ENCODE measurements at regions not wholly inside any gene's neighbourhood (a gene's known extent, or its start where the extent isn't known, plus 50 kb on each side); places are given as distances from the start of the nearest gene placed in this dataset.

DNA sequence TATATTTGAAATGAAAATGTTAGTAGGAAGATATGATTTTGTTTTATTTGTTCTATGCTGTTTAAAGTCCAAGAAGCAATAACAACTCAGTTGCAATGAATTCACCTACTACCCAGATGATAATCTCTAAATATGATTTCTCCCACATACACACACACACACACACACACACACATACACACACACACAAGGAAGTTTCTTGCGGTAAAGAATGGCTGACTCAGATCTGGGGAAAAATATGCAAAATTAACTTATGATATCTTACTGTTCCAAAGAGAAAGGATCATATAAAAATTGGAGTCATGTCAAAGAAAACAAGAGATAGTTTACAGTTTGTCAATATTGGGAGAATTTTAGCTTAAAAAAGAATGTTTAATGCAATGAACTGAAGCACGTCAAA is 456.7 kb downstream of the SLC16A7 start:
- TF ChIP-seq CTCF (IDR thresholded peaks at IDR 0.05) (no peak), POLR2A (IDR thresholded peaks at IDR 0.05) (no peak)
